Transverse colon (tissue), 4 donors: ENCODE measurements at regions not wholly inside any gene's neighbourhood (a gene's known extent, or its start where the extent isn't known, plus 50 kb on each side); places are given as distances from the start of the nearest gene placed in this dataset.

Experiments used
- DNase-seq: peaks from one replicate; pipeline ENCODE4 v3.0.0-alpha.2; 2019
- H3K27ac ChIP-seq, 4 donors: fragments of 200-600 bp; sonication (generic); 2 replicates each; pipeline ENCODE4 v1.5.1; 2016 to 2018; ENCODE audit warnings: inconsistent platforms in 4 of 4
- H3K27me3 ChIP-seq: fragments of 200-600 bp; sonication (generic); 2 replicates; pipeline ENCODE4 v1.5.1; 2017; ENCODE audit warnings: inconsistent platforms
- H3K36me3 ChIP-seq, 4 donors: fragments of 200-600 bp; sonication (generic); 2 replicates each; pipeline ENCODE4 v1.5.1; 2017 to 2019; ENCODE audit warnings: inconsistent platforms in 4 of 4
- H3K4me1 ChIP-seq, 4 donors: fragments of 200-600 bp; sonication (generic); 2 replicates each; pipeline ENCODE4 v1.5.1; 2017 to 2020; ENCODE audit warnings: inconsistent platforms in 4 of 4
- H3K4me3 ChIP-seq, 4 donors: fragments of 200-600 bp; sonication (generic); 1 replicate in 1 of 4; 2 replicates in 3 of 4; pipeline versions ENCODE4 v1.5.1 to v1.6.1; 2017 to 2019; ENCODE audit warnings: inconsistent platforms in 4 of 4
- H3K9me3 ChIP-seq, 2 donors: fragments of 200-600 bp; sonication (generic); 2 replicates each; pipeline ENCODE4 v1.5.1; 2017 to 2019; ENCODE audit warnings: inconsistent platforms in 2 of 2
- CTCF ChIP-seq, 5 experiments: fragments of 200-600 bp in 3 of 5; fragments of 450-650 bp in 2 of 5; sonication (generic) in 3 of 5; IDR thresholded peaks; 1 replicate in 2 of 5; 2 replicates in 3 of 5; pipeline ENCODE4 v1.5.1; 2016 to 2017; ENCODE audit warnings: antibody characterized with exemption in 5 of 5, inconsistent platforms in 3 of 5, mild to moderate bottlenecking in 2 of 5, moderate library complexity in 1 of 5
- EP300 ChIP-seq: sonication (generic); formaldehyde crosslinking; IDR thresholded peaks from one replicate; pipeline ENCODE4 v1.6.1; 2017; ENCODE audit warnings: antibody characterized with exemption, low read depth
- POLR2A ChIP-seq: fragments of 450-650 bp; IDR thresholded peaks from one replicate; pipeline ENCODE4 v1.6.1; 2016; ENCODE audit warnings: antibody characterized with exemption, mild to moderate bottlenecking, moderate library complexity
- POLR2AphosphoS5 ChIP-seq, 3 donors: sonication (generic); formaldehyde crosslinking; IDR thresholded peaks; one replicate each; pipeline ENCODE4 v1.6.1; 2016; ENCODE audit warnings: antibody characterized with exemption in 3 of 3
- WGBS, 2 donors: methylation state at CpG; one replicate each; pipeline ENCODE4 v1.1.5; 2018; ENCODE audit warnings: low coverage in 1 of 2; 5-methylcytosine and 5-hydroxymethylcytosine counted together
- in situ Hi-C, 4 donors: fragments of 200-750 bp; cut with MboI; loops; one replicate each; pipeline versions ENCODE4 v1.15.0 to v1.15.1; 2017; ENCODE audit warnings: low sequenced_read_pairs in 3 of 4, low pct_ligation_motif_present in 1 of 4, low pct_unique_long_range_greater_than_20kb in 1 of 4
- intact Hi-C: fragments of 100-400 bp; cut with DNase I; formaldehyde crosslinking; loops from one replicate; pipeline ENCODE4 v1.15.1; 2023; ENCODE audit warnings: low total_unique reads

GRCh38 chr2:128710729-128711128 is 392.1 kb upstream of the HS6ST1 start:
- Histone ChIP-seq H3K4me3 (no peak overlapping the region), H3K27me3 (no peaks in the 10 kb centered on the region), H3K9me3 (peaks cover 17 to 20% of the 10 kb centered on the region in 2 donors), H3K4me1 (no peaks in the 10 kb centered on the region), H3K27ac (no peak overlapping the region), H3K36me3 (no peaks in the 10 kb centered on the region)
- WGBS, 2 donors, result 20 to 64% methylated on average over 1 to 2 of the region's 2 CpGs
- in situ Hi-C loops (no loop called here), intact Hi-C loops (no loop called here)
- TF ChIP-seq EP300, result no peak
- no peak for TF ChIP-seq POLR2A
- TF ChIP-seq POLR2AphosphoS5 (IDR thresholded peaks at IDR 0.05), result no peak
- no peak for TF ChIP-seq CTCF (IDR thresholded peaks at IDR 0.05)
- no peak for DNase-seq

- no peaks in the 10 kb centered on the region for H3K4me1 ChIP-seq
- WGBS, 2 donors, result 73% methylated on average over 4 of the region's 4 CpGs; no CpG with 5 or more reads in 1 of the 2 donors
- no peak overlapping the region for H3K4me3 ChIP-seq
- H3K36me3 ChIP-seq, result no peaks in the 10 kb centered on the region
- DNase-seq, result no peak
- H3K27me3 ChIP-seq, result no peaks in the 10 kb centered on the region
- no peaks in the 10 kb centered on the region for H3K9me3 ChIP-seq
- TF ChIP-seq EP300, result no peak
- no peak for TF ChIP-seq CTCF (IDR thresholded peaks at IDR 0.05)
- no peak for TF ChIP-seq POLR2AphosphoS5 (IDR thresholded peaks at IDR 0.05)
- TF ChIP-seq POLR2A, result no peak
- intact Hi-C loops, result no loop called here
- in situ Hi-C loops, result no loop called here
- no peak overlapping the region for H3K27ac ChIP-seq
Measured at GRCh38 chr2:128714285-128714684, 395.6 kb upstream of the HS6ST1 start.

- Histone ChIP-seq H3K4me1 (no peaks in the 10 kb centered on the region), H3K27me3 (no peaks in the 10 kb centered on the region), H3K27ac (no peak overlapping the region), H3K4me3 (no peak overlapping the region), H3K9me3 (no peaks in the 10 kb centered on the region), H3K36me3 (no peaks in the 10 kb centered on the region)
- no peak for DNase-seq
- TF ChIP-seq POLR2AphosphoS5 (IDR thresholded peaks at IDR 0.05) (no peak), CTCF (IDR thresholded peaks at IDR 0.05) (no peak), POLR2A (no peak), EP300 (no peak)
- intact Hi-C loops (no loop called here), in situ Hi-C loops (no loop called here)
- WGBS, 2 donors, result 73% methylated on average over 6 of the region's 6 CpGs; no CpG with 5 or more reads in 1 of the 2 donors
Measured at GRCh38 chr2:128714851-128715312, 396.2 kb upstream of the HS6ST1 start.

- DNase-seq, result no peak
Measured at GRCh38 chr2:128715360-128715759, 396.7 kb upstream of the HS6ST1 start.

More at GRCh38 chr2:128715360-128715759, 396.7 kb upstream of the HS6ST1 start:
- intact Hi-C loops, result no loop called here
- 66 to 79% methylated on average over 4 to 7 of the region's 7 CpGs for WGBS, 2 donors
- H3K9me3 ChIP-seq, result no peaks in the 10 kb centered on the region
- no peak for TF ChIP-seq CTCF (IDR thresholded peaks at IDR 0.05)
- TF ChIP-seq POLR2A, result no peak
- no peak for TF ChIP-seq EP300
- TF ChIP-seq POLR2AphosphoS5 (IDR thresholded peaks at IDR 0.05), result no peak
- H3K36me3 ChIP-seq, result no peaks in the 10 kb centered on the region
- no peaks in the 10 kb centered on the region for H3K4me1 ChIP-seq
- in situ Hi-C loops, result no loop called here
- H3K27ac ChIP-seq, result no peak overlapping the region
- H3K27me3 ChIP-seq, result no peaks in the 10 kb centered on the region
- H3K4me3 ChIP-seq, result no peak overlapping the region
